Thyroid gland (tissue), 4 donors: ENCODE measurements at regions not wholly inside any gene's neighbourhood (a gene's known extent, or its start where the extent isn't known, plus 50 kb on each side); places are given as distances from the start of the nearest gene placed in this dataset.
"Not testable (repeated sequence)": the region's sequence is repeated elsewhere in the genome, so short reads cannot be mapped to it uniquely, and the experiment has no call there.

Source experiments
- DNase-seq, 2 donors: peaks; one replicate each; pipeline ENCODE4 v3.0.0-alpha.2; 2019
- H3K27ac ChIP-seq, 3 donors: fragments of 200-600 bp; sonication (generic); 1 replicate in 2 of 3; 2 replicates in 1 of 3; pipeline ENCODE4 v1.5.1; 2016 to 2019; ENCODE audit warnings: mild to moderate bottlenecking in 1 of 3, moderate library complexity in 1 of 3
- H3K27me3 ChIP-seq: fragments of 200-600 bp; sonication (generic); one replicate; pipeline ENCODE4 v1.5.1; 2019
- H3K36me3 ChIP-seq, 2 donors: fragments of 200-600 bp; sonication (generic); one replicate each; pipeline ENCODE4 v1.5.1; 2016 to 2019
- H3K4me1 ChIP-seq, 2 donors: fragments of 200-600 bp; sonication (generic); one replicate each; pipeline ENCODE4 v1.5.1; 2017 to 2019
- H3K4me3 ChIP-seq, 3 donors: fragments of 200-600 bp; sonication (generic); replicated peaks in 1 of 3; 1 replicate in 2 of 3; 2 replicates in 1 of 3; pipeline ENCODE4 v1.5.1; 2016; ENCODE audit warnings: mild to moderate bottlenecking in 1 of 3
- H3K9me3 ChIP-seq: fragments of 200-600 bp; sonication (generic); one replicate; pipeline ENCODE4 v1.5.1; 2017
- POLR2A ChIP-seq, 2 donors: fragments of 450-650 bp; IDR thresholded peaks; one replicate each; pipeline ENCODE4 v1.6.1; 2017; ENCODE audit warnings: antibody characterized with exemption in 2 of 2, mild to moderate bottlenecking in 2 of 2, moderate library complexity in 1 of 2
- WGBS, 2 donors: methylation state at CpG; one replicate each; pipeline ENCODE4 v1.1.5; 2017; 5-methylcytosine and 5-hydroxymethylcytosine counted together
- intact Hi-C: fragments of 100-400 bp; cut with DNase I; formaldehyde crosslinking; loops from one replicate; pipeline ENCODE4 v1.15.1; 2023
- TF ChIP-seq, protein P1 (sequence below), 6 experiments: fragments of 200-600 bp in 3 of 6; fragments of 450-650 bp in 3 of 6; sonication (generic) in 3 of 6; IDR thresholded peaks; one replicate each; pipeline ENCODE4 v1.5.1; 2016 to 2019; ENCODE audit warnings: antibody characterized with exemption in 6 of 6, mild to moderate bottlenecking in 2 of 6, inconsistent platforms in 1 of 6, moderate library complexity in 1 of 6

DNA sequence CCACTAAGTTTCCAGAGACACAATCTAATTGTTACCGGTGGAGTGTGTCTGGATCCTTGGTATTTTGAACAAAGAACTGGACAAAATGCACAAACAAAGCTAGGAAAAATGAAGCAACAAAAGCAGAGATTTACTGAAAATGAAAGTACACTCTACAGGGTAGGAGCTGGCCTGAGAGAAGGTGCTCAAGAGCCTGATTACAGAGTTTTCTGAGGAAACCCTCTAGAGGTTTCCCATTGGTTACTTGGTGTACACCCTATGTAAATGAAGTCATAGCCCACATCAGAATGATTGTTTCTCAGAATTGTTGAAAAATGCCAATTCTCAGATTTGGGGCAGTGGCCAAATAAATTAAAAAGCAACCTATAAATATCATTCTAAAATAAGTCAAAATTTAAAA, 436.4 kb downstream of the KCNJ18 start:
- Histone ChIP-seq H3K4me3 (no peak overlapping the region), H3K27me3 (no peaks in the 10 kb centered on the region), H3K9me3 (no peaks in the 10 kb centered on the region), H3K27ac (no peak overlapping the region), H3K36me3 (no peaks in the 10 kb centered on the region), H3K4me1 (no peaks in the 10 kb centered on the region)
- WGBS, 2 donors: 90 to 93% methylated on average over 1 of the region's 1 CpG
- DNase-seq: no peak
- no peak for TF ChIP-seq POLR2A (IDR thresholded peaks at IDR 0.05)
- TF ChIP-seq, protein P1, sequence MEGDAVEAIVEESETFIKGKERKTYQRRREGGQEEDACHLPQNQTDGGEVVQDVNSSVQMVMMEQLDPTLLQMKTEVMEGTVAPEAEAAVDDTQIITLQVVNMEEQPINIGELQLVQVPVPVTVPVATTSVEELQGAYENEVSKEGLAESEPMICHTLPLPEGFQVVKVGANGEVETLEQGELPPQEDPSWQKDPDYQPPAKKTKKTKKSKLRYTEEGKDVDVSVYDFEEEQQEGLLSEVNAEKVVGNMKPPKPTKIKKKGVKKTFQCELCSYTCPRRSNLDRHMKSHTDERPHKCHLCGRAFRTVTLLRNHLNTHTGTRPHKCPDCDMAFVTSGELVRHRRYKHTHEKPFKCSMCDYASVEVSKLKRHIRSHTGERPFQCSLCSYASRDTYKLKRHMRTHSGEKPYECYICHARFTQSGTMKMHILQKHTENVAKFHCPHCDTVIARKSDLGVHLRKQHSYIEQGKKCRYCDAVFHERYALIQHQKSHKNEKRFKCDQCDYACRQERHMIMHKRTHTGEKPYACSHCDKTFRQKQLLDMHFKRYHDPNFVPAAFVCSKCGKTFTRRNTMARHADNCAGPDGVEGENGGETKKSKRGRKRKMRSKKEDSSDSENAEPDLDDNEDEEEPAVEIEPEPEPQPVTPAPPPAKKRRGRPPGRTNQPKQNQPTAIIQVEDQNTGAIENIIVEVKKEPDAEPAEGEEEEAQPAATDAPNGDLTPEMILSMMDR (IDR thresholded peaks at IDR 0.05): no peak
- intact Hi-C loops: no loop called here

DNA sequence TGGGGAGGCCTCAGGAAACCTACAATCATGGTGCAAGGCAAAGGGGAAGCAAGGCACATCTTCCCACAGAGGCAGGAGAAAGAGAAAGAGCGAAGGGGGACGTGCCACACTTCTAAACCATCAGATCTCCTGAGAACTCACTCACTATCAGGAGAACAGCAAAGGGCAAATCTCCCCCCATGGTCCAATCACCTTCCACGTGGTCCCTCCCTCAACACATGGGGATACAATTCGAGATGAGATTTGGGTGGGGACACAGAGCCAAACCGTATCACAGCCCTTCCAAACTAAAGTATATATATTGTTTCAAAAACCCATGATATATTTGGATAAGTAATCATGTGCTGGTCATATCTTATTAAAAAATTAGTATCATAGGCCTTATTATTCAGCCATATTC, 437.6 kb downstream of the KCNJ18 start:
- H3K36me3 ChIP-seq, H3K27ac ChIP-seq, H3K9me3 ChIP-seq, H3K27me3 ChIP-seq, H3K4me1 ChIP-seq, DNase-seq, H3K4me3 ChIP-seq, intact Hi-C loops: not testable (repeated sequence)
- 35 to 43% methylated on average over 5 of the region's 5 CpGs for WGBS, 2 donors

DNA sequence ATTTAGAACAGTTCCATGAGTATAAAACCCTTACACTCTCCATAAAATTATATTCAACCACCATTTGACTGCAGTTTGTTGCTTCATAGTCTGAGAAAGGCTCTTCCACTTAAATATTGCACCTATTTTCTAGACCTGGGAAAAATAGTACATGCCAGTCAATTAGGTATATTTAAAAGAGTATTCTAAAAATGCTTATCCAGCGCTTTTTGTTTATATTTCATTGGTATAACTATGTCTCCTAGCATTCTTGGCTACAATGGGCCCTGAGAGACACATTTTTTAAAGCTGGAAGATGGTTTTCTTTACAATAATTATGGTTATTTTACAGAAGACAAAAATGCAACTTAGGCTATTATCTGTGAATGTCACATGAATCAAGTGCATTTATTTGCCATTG, 439.4 kb downstream of the KCNJ18 start:
- H3K9me3 ChIP-seq: no peaks in the 10 kb centered on the region
- intact Hi-C loops: no loop called here
- TF ChIP-seq, protein P1 (IDR thresholded peaks at IDR 0.05): no peak
- no peak for TF ChIP-seq POLR2A (IDR thresholded peaks at IDR 0.05)
- no peaks in the 10 kb centered on the region for H3K4me1 ChIP-seq
- WGBS, 2 donors: 13 to 14% methylated on average over 1 of the region's 1 CpG
- DNase-seq: no peak
- no peaks in the 10 kb centered on the region for H3K36me3 ChIP-seq
- H3K4me3 ChIP-seq: no peak overlapping the region
- H3K27ac ChIP-seq: no peak overlapping the region
- no peaks in the 10 kb centered on the region for H3K27me3 ChIP-seq

DNA sequence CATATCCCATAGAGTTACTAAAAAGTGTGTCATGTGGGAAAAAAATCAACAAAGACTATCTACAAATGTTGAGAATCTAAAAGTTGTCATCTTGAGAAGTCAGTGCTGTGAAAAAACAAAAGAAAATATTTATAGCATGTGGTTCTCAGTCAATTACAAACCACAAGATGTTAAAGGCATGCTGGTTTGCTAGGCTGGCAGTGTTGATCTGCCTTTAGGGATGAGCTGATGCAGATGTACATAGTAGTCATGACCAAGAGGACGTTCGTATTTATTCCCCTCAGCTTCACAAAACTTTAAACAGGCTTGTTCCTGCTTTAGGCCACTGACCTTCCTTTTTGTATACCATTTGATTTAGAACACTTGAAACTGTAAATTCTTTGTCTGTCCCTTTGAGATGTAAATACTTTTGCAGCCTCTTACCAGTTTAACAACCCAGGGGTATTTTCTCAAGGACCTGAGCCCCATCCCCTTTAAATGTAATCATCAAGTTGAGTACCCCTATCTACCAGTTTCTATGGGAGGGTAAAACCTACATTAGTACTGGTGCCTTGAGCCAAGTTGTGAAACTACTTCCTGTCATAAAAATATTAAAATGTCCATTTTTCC, 446.6 kb downstream of the KCNJ18 start:
- WGBS, 2 donors: 18 to 29% methylated on average over 2 of the region's 2 CpGs
- TF ChIP-seq, protein P1 (IDR thresholded peaks at IDR 0.05): no peak
- no peak for TF ChIP-seq POLR2A (IDR thresholded peaks at IDR 0.05)
- no peaks in the 10 kb centered on the region for H3K9me3 ChIP-seq
- no peaks in the 10 kb centered on the region for H3K27me3 ChIP-seq
- no peaks in the 10 kb centered on the region for H3K4me1 ChIP-seq
- H3K36me3 ChIP-seq: no peaks in the 10 kb centered on the region
- DNase-seq: no peak
- H3K4me3 ChIP-seq: no peak overlapping the region
- H3K27ac ChIP-seq: no peak overlapping the region
- intact Hi-C loops: no loop called here

DNA sequence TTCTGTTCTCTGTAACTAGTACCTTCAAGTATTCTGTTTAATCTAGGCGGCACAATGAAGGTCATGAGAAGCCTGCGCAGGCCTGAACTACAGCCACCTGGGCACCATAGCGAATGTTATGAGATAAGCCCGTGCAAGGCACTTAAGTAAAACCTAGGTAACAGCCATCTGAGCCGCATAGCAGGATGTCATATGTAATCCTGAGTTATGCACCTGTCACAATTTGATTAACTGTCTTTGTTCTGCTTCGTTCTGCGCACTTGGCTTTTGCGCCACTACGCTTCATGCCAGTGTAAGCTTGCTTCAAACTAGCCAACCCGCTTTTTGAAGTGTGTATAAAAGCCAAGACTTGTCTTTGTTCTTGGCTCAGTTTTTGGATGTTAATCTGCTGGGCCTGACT, 449.8 kb downstream of the KCNJ18 start:
- intact Hi-C loops: no loop called here
- Histone ChIP-seq H3K27ac (no peak overlapping the region), H3K9me3 (no peaks in the 10 kb centered on the region), H3K36me3 (no peaks in the 10 kb centered on the region), H3K4me3 (no peak overlapping the region), H3K27me3 (no peaks in the 10 kb centered on the region), H3K4me1 (no peaks in the 10 kb centered on the region)
- 44 to 54% methylated on average over 10 of the region's 10 CpGs for WGBS, 2 donors
- DNase-seq: no peak
- TF ChIP-seq, protein P1 (IDR thresholded peaks at IDR 0.05): no peak
- TF ChIP-seq POLR2A (IDR thresholded peaks at IDR 0.05): no peak
